ENCODE measurements at regions not wholly inside any gene's neighbourhood (a gene's known extent, or its start where the extent isn't known, plus 50 kb on each side); places are given as distances from the start of the nearest gene placed in this dataset.

DNA sequence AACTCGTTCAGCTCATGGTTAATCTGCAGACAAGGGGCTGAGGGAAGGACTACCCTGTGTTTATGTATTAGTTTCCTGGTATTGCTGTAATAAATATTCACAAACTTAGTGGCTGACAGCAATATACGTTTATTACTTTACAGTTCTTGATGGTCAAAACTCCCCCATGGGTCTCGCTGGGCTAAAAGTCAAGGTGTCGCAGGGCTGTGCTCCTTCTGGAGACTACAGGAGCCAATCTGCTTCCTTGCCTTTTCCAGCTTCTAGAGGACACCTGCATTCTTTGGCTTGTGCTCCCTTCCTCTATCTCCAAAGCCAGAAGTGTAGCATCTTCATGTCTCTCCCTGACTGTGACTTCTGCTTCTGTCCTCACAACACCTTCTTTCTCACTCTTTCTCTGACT, 653.8 kb upstream of the RIOK2 start:
- TF ChIP-seq POLR2AphosphoS5 (IDR thresholded peaks at IDR 0.05; ENCODE audit: low read depth, low read length): no peak
- no peak for TF ChIP-seq PAX5 (IDR thresholded peaks at IDR 0.05; ENCODE audit: insufficient read depth, low read length, severe bottlenecking)
- no peak for TF ChIP-seq TAF1 (IDR thresholded peaks at IDR 0.05; ENCODE audit: low read depth, low read length)
- TF ChIP-seq POLR2A (IDR thresholded peaks at IDR 0.05; ENCODE audit: low read depth, low read length): no peak
- no peak for TF ChIP-seq SPI1 (IDR thresholded peaks at IDR 0.05; ENCODE audit: low read depth, low read length)
